ENCODE measurements at regions not wholly inside any gene's neighbourhood (a gene's known extent, or its start where the extent isn't known, plus 50 kb on each side); places are given as distances from the start of the nearest gene placed in this dataset.
"Not testable (repeated sequence)": the region's sequence is repeated elsewhere in the genome, so short reads cannot be mapped to it uniquely, and the experiment has no call there.

DNA sequence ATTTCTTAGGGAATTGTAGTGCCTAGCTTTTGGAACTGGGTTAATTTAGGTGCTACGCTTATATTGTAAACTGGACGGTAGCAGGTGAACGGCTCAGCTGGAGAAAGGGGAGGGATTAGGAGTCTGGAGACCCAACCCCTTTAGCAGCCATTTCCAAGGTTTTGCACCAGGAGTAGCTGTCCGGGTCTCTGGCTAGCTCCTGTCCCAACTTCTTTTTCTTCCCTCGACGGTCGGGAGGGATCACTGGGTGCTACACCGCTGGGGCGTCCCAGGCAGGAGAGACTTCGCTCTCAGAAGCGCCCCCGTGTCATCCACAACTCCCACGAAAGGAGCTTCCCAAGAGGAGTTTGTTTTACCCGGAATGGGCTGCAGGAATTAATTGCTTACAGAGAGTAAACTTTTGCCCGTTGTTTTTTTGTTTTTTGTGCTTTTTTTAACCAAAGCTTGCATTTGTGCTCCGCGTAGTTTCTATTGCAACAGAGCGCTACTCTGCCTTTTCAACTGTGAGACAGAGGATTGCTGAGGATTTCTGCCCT is 1640.9 kb upstream of the C9orf72 start:
- Mint-ChIP-seq H3K9me3 (no peaks in the 10 kb centered on the region), H3K4me3 (no peak overlapping the region), H3K27ac (no peak overlapping the region), H3K27me3 (peaks cover 60% of the 10 kb centered on the region), H3K36me3 (ENCODE audit: low read depth) (no peaks in the 10 kb centered on the region), H3K4me1 (peaks cover 6% of the 10 kb centered on the region)
- ATAC-seq (replicated peaks), result no peak

DNA sequence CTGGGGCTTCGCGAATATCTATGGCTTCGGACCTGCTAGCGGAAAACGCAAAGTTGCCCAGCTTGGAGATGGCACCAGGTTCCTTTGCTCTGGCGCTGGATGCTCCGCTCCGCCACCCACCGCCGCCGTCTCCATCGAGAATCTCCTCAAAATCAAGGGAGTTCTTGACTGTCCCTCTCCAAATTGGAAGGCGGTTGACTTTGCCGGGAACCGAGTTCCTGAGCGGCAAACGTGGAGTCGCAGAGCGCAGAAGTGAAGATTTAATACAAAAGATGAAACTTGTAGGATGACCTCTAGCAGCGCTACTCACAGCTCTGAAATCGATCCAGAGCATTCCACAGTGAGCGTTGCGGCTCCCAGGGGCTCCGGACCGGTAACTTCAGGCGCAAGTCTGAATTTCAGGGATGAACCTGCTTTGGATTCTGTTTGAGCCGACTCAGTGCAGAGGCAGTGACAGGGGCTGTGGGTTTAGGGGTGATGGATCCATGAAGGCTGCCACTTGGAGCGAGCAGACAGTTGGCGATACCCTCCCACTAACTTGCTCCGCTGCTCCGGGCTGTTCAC is 1641.5 kb upstream of the C9orf72 start:
- Mint-ChIP-seq H3K27ac (no peak overlapping the region), H3K4me1 (peaks cover 6% of the 10 kb centered on the region), H3K9me3 (no peaks in the 10 kb centered on the region), H3K36me3 (ENCODE audit: low read depth) (no peaks in the 10 kb centered on the region), H3K27me3 (peaks cover 57% of the 10 kb centered on the region), H3K4me3 (no peak overlapping the region)
- no peak for ATAC-seq (replicated peaks)

DNA sequence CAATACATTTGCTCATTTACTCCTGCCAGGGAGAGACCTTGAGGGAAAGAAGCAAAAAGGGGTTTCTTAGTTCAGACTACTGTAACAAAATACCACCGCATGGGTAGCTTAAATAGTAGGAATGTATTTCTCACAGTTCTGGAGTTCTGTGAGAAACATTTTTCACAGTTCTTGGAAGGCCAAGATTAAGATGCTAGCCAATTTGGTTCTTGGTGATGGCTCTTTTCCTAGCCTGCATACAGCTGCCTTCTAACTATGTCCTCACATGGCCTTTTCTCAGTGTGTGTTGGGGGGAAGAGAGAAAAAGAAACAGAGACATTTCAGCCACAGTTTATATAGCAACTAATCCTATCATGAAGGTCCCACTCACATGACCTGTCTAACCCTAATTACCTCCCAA is 1644.7 kb upstream of the C9orf72 start:
- Mint-ChIP-seq H3K36me3 (ENCODE audit: low read depth) (no peaks in the 10 kb centered on the region), H3K4me3 (no peak overlapping the region), H3K9me3 (no peaks in the 10 kb centered on the region), H3K27me3 (peaks cover 35% of the 10 kb centered on the region), H3K27ac (no peak overlapping the region), H3K4me1 (peaks cover under 1% of the 10 kb centered on the region)
- ATAC-seq (replicated peaks), result no peak

- no peak for ATAC-seq (replicated peaks)
These were observed 1647.4 kb upstream of the C9orf72 start for GRCh38 chr9:29220596-29221251.

DNA sequence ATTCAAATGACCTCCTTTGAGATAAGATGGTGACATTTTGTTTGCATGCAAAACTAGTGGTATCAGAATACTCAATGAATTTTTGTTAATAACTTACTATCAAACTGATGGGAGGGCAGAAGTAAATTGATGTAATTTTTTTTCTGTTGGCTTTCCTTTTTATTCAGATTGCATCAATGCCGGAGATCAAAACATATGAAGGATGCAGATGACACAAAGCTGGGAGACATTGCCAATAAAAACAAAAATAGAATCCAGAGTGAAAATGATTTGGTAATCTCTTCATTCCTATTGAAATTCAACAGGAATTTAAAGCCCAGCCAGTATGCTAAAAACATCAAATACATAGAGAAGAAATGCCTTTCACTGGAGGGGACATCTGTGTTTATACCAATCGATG is 1655.3 kb upstream of the C9orf72 start:
- Mint-ChIP-seq H3K4me1 (no peaks in the 10 kb centered on the region), H3K27ac (no peak overlapping the region), H3K36me3 (ENCODE audit: low read depth) (no peaks in the 10 kb centered on the region), H3K4me3 (no peak overlapping the region), H3K9me3 (peaks cover 6% of the 10 kb centered on the region), H3K27me3 (no peaks in the 10 kb centered on the region)
- ATAC-seq (replicated peaks), result no peak

More at GRCh38 chr9:29220596-29221251, 1647.4 kb upstream of the C9orf72 start:
- H3K9me3 Mint-ChIP-seq, result no peaks in the 10 kb centered on the region
- peaks cover 11% of the 10 kb centered on the region for H3K27me3 Mint-ChIP-seq
- no peaks in the 10 kb centered on the region for H3K36me3 Mint-ChIP-seq (ENCODE audit: low read depth)
- no peak overlapping the region for H3K4me3 Mint-ChIP-seq
- H3K27ac Mint-ChIP-seq, result no peak overlapping the region
- H3K4me1 Mint-ChIP-seq, result no peaks in the 10 kb centered on the region

DNA sequence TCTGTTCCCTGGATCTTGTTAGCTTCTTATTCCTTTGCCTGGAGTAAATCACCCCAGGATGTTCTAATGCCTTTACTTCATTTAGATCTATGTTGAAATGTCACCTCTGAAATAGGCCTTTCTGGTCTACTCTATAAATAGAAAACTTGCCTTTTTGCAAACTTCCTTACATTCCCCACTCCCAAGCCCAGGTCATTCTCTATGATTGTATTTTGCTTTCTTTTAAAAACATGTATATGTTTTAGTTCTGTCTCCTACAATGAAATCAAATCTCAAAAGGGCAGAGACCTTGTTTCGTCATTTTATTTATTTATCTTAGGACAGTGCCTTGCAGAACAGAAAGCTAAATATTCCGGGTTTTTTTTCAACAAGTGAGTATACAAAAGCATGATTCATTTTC is 1657.7 kb upstream of the C9orf72 start:
- Mint-ChIP-seq H3K27ac (no peak overlapping the region), H3K36me3 (ENCODE audit: low read depth) (no peaks in the 10 kb centered on the region), H3K4me1 (no peaks in the 10 kb centered on the region), H3K27me3 (no peaks in the 10 kb centered on the region), H3K9me3 (peaks cover 6% of the 10 kb centered on the region), H3K4me3 (no peak overlapping the region)
- no peak for ATAC-seq (replicated peaks)

- Mint-ChIP-seq H3K9me3 (peaks cover 6% of the 10 kb centered on the region), H3K4me3 (no peak overlapping the region), H3K36me3 (ENCODE audit: low read depth) (no peaks in the 10 kb centered on the region), H3K27ac (no peak overlapping the region), H3K4me1 (no peaks in the 10 kb centered on the region), H3K27me3 (no peaks in the 10 kb centered on the region)
- no peak for ATAC-seq (replicated peaks)
These were observed 1659.9 kb upstream of the C9orf72 start for GRCh38 chr9:29233193-29233592.

- Mint-ChIP-seq H3K9me3 (no peaks in the 10 kb centered on the region), H3K4me3 (no peak overlapping the region)
- ATAC-seq (replicated peaks), result no peak
These were observed 1668.0 kb upstream of the C9orf72 start for GRCh38 chr9:29241320-29241719.

DNA sequence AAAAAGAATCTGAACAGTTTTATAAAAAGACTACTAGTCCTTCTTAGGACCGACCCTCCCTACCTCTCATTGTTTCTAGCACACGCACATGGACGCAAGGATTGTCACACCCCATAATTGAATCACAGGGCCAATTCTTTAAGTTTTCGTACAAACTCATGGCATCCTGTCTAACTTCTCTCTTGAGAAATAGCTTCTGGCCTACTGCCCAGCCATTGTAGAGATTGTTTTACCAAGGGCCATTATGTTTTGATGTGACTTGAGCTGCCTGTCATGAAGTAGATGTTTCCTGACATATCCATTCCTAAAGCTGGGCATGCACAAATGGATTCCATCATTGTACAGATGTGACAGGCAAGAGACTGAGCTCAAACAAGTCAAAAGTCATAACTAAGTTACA is 1672.1 kb upstream of the C9orf72 start:
- ATAC-seq (replicated peaks), result no peak
- no peaks in the 10 kb centered on the region for H3K27me3 Mint-ChIP-seq
- no peaks in the 10 kb centered on the region for H3K4me1 Mint-ChIP-seq
- no peaks in the 10 kb centered on the region for H3K9me3 Mint-ChIP-seq
- H3K4me3 Mint-ChIP-seq, result no peak overlapping the region
- H3K36me3 Mint-ChIP-seq (ENCODE audit: low read depth), result no peaks in the 10 kb centered on the region
- H3K27ac Mint-ChIP-seq, result no peak overlapping the region

More at GRCh38 chr9:29241320-29241719, 1668.0 kb upstream of the C9orf72 start:
- H3K4me1 Mint-ChIP-seq, result no peaks in the 10 kb centered on the region
- H3K27me3 Mint-ChIP-seq, result no peaks in the 10 kb centered on the region
- H3K27ac Mint-ChIP-seq, result no peak overlapping the region
- H3K36me3 Mint-ChIP-seq (ENCODE audit: low read depth), result no peaks in the 10 kb centered on the region

- not testable (repeated sequence) for H3K27me3 Mint-ChIP-seq; ATAC-seq (replicated peaks); H3K27ac Mint-ChIP-seq; H3K36me3 Mint-ChIP-seq (ENCODE audit: low read depth); H3K4me1 Mint-ChIP-seq; H3K4me3 Mint-ChIP-seq; H3K9me3 Mint-ChIP-seq
These were observed 1697.1 kb upstream of the C9orf72 start for GRCh38 chr9:29270400-29270799.

DNA sequence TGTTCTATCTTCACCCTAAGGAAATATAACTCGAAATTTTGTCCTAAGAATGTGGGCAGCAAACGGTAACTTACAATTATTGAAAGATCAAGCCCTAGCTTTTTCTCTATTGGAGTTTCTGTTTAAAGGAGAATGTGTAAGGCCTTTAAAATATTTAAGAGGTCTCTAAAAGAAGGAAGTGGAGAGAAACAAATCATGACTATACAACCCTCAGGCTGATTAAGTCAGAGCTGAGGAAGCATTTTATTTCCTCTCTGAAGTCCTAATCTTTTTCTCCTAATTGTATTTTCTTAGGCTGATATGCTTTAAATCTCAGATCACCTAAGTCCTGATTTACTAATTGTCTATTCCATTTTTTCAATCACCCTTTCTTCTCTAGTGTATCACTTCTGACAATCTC is 1708.8 kb upstream of the C9orf72 start:
- no peaks in the 10 kb centered on the region for H3K27me3 Mint-ChIP-seq
- no peak overlapping the region for H3K4me3 Mint-ChIP-seq
- peaks cover 4% of the 10 kb centered on the region for H3K9me3 Mint-ChIP-seq
- H3K36me3 Mint-ChIP-seq (ENCODE audit: low read depth), result no peaks in the 10 kb centered on the region
- no peaks in the 10 kb centered on the region for H3K4me1 Mint-ChIP-seq
- no peak for ATAC-seq (replicated peaks)
- H3K27ac Mint-ChIP-seq, result no peak overlapping the region

GRCh38 chr9:29285818-29286217 is 1712.5 kb upstream of the C9orf72 start:
- Mint-ChIP-seq H3K9me3 (no peaks in the 10 kb centered on the region), H3K4me3 (no peak overlapping the region), H3K27me3 (no peaks in the 10 kb centered on the region), H3K4me1 (no peaks in the 10 kb centered on the region), H3K27ac (no peak overlapping the region), H3K36me3 (ENCODE audit: low read depth) (no peaks in the 10 kb centered on the region)
- ATAC-seq (replicated peaks), result no peak

- Mint-ChIP-seq H3K27ac (no peak overlapping the region), H3K36me3 (ENCODE audit: low read depth) (no peaks in the 10 kb centered on the region), H3K4me1 (no peaks in the 10 kb centered on the region), H3K27me3 (no peaks in the 10 kb centered on the region), H3K4me3 (no peak overlapping the region), H3K9me3 (peaks cover 8% of the 10 kb centered on the region)
- ATAC-seq (replicated peaks), result no peak
These were observed 1716.1 kb upstream of the C9orf72 start for GRCh38 chr9:29289365-29289764.

GRCh38 chr9:29290516-29290915 is 1717.2 kb upstream of the C9orf72 start:
- Mint-ChIP-seq H3K27ac (no peak overlapping the region), H3K9me3 (peaks cover 8% of the 10 kb centered on the region), H3K27me3 (no peaks in the 10 kb centered on the region), H3K36me3 (ENCODE audit: low read depth) (no peaks in the 10 kb centered on the region), H3K4me3 (no peak overlapping the region), H3K4me1 (no peaks in the 10 kb centered on the region)
- ATAC-seq (replicated peaks), result no peak

DNA sequence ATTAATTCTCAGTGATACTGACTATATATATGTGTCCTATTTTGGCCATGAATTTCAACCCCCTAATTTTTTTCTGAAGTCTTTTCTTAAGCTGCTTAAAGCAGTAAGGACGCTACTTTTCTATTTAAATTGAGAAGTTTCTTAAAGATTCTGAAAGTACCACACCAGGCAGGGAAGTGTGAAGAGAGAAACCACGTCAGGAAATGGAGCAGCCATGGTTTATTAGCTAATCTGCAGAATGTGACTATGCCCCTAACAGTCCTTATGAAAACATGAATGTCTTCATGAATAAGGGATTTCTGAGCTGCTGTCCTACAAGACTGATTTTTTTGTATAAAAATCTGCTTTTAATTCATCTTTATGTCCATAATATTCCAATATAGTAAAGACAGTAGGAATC is 1724.3 kb upstream of the C9orf72 start:
- no peaks in the 10 kb centered on the region for H3K27me3 Mint-ChIP-seq
- H3K9me3 Mint-ChIP-seq, result peaks cover 14% of the 10 kb centered on the region
- no peaks in the 10 kb centered on the region for H3K36me3 Mint-ChIP-seq (ENCODE audit: low read depth)
- no peak for ATAC-seq (replicated peaks)
- no peak overlapping the region for H3K27ac Mint-ChIP-seq
- H3K4me3 Mint-ChIP-seq, result no peak overlapping the region
- H3K4me1 Mint-ChIP-seq, result no peaks in the 10 kb centered on the region

Data from activated T-helper 17 cell treated with anti-CD3 and anti-CD28 coated beads, Interleukin-2, amount 50 U/mL, for 72 hours (primary cell).